Hepatocyte (in vitro differentiated cells): ENCODE measurements at regions not wholly inside any gene's neighbourhood (a gene's known extent, or its start where the extent isn't known, plus 50 kb on each side); places are given as distances from the start of the nearest gene placed in this dataset.

ENCODE experiments used
- DNase-seq: peaks from one replicate; pipeline ENCODE4 v3.0.0-alpha.2; 2016; ENCODE audit warnings: low spot score
- H2AFZ ChIP-seq: fragments of 200-600 bp; sonication (generic); 2 replicates; pipeline ENCODE4 v1.6.0; 2016; ENCODE audit warnings: antibody characterized with exemption, mild to moderate bottlenecking
- H3K27ac ChIP-seq: fragments of 200-600 bp; sonication (generic); 2 replicates; pipeline ENCODE4 v1.5.1; 2016; ENCODE audit warnings: mild to moderate bottlenecking
- H3K27me3 ChIP-seq: fragments of 200-600 bp; sonication (generic); 2 replicates; pipeline ENCODE4 v1.6.1; 2016
- H3K36me3 ChIP-seq: fragments of 200-600 bp; sonication (generic); replicated peaks from 2 replicates; pipeline ENCODE4 v1.5.1; 2016; ENCODE audit warnings: low read depth; ENCODE audit not compliant: insufficient read depth
- H3K4me1 ChIP-seq: fragments of 200-600 bp; sonication (generic); 2 replicates; pipeline ENCODE4 v1.5.1; 2016; ENCODE audit warnings: mild to moderate bottlenecking, moderate library complexity; ENCODE audit not compliant: insufficient read depth
- H3K4me2 ChIP-seq: fragments of 200-600 bp; sonication (generic); 2 replicates; pipeline ENCODE4 v1.6.0; 2016
- H3K4me3 ChIP-seq: fragments of 200-600 bp; sonication (generic); 2 replicates; pipeline ENCODE4 v1.5.1; 2016; ENCODE audit warnings: mild to moderate bottlenecking
- H3K79me2 ChIP-seq: fragments of 200-600 bp; sonication (generic); 2 replicates; pipeline ENCODE4 v1.6.0; 2017; ENCODE audit warnings: mild to moderate bottlenecking
- H3K9me2 ChIP-seq: fragments of 200-600 bp; sonication (generic); replicated peaks from 2 replicates; pipeline ENCODE4 v1.6.0; 2017; ENCODE audit warnings: mild to moderate bottlenecking; ENCODE audit not compliant: insufficient read depth
- H3K9me3 ChIP-seq: fragments of 200-600 bp; sonication (generic); 2 replicates; pipeline ENCODE4 v1.5.1; 2016; ENCODE audit warnings: low read depth, mild to moderate bottlenecking
- H4K20me1 ChIP-seq: fragments of 200-600 bp; sonication (generic); 2 replicates; pipeline ENCODE4 v1.6.0; 2016; ENCODE audit warnings: mild to moderate bottlenecking; ENCODE audit not compliant: insufficient read depth, poor library complexity, severe bottlenecking
- CTCF ChIP-seq: fragments of 200-600 bp; sonication (generic); IDR thresholded peaks from 2 replicates; pipeline ENCODE4 v1.5.1; 2016; ENCODE audit warnings: antibody characterized with exemption, mild to moderate bottlenecking; ENCODE audit not compliant: poor library complexity
- EZH2 ChIP-seq: fragments of 200-600 bp; sonication (generic); IDR thresholded peaks from 2 replicates; pipeline ENCODE4 v1.6.1; 2016; ENCODE audit warnings: antibody characterized with exemption, mild to moderate bottlenecking, borderline replicate concordance
- EZH2phosphoT487 ChIP-seq: fragments of 200-600 bp; sonication (generic); IDR thresholded peaks from one replicate; pipeline ENCODE4 v1.6.1; 2018; ENCODE audit warnings: antibody characterized with exemption, mild to moderate bottlenecking, low read depth, moderate library complexity; ENCODE audit not compliant: unreplicated experiment, severe bottlenecking
- WGBS: methylation state at CpG from one replicate; pipeline ENCODE4 v1.1.6; 2016; ENCODE audit warnings: low lambda C conversion rate; ENCODE audit errors: missing lambda C conversion rate; 5-methylcytosine and 5-hydroxymethylcytosine counted together

DNA sequence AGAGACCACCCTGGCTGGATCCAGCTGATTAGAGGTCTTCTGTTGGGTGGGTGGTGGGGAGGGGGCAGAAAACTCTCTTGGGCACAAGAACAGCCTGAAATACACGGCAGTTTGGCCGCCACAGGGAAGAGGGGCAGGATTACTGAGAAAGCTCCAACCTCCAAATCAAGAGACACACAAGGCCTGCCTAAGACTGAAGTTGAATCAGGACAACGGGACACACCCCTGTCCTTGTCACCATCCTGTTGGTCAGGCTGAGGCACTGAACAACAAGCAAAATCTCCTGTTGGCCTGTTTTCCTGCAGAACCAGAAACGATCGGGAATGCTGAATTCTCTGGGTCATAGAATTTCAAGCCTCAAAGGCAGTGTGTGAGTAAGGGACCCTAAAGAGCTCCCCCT, 247.8 kb downstream of the FAM43A start:
- H2AFZ ChIP-seq: no peak overlapping the region
- no peak overlapping the region for H3K27ac ChIP-seq
- no peak for DNase-seq
- 87% methylated on average over 5 of the region's 5 CpGs for WGBS
- no peaks in the 10 kb centered on the region for H4K20me1 ChIP-seq
- H3K9me3 ChIP-seq: no peaks in the 10 kb centered on the region
- no peak overlapping the region for H3K4me3 ChIP-seq
- no peaks in the 10 kb centered on the region for H3K27me3 ChIP-seq
- H3K79me2 ChIP-seq: no peaks in the 10 kb centered on the region
- TF ChIP-seq EZH2 (no peak), CTCF (no peak), EZH2phosphoT487 (no peak)
- no peaks in the 10 kb centered on the region for H3K9me2 ChIP-seq
- H3K4me1 ChIP-seq: peaks cover 7% of the 10 kb centered on the region
- no peak overlapping the region for H3K4me2 ChIP-seq
- H3K36me3 ChIP-seq: no peaks in the 10 kb centered on the region

- 62% methylated on average over 4 of the region's 4 CpGs for WGBS
- DNase-seq: no peak
- Histone ChIP-seq H3K4me1 (peaks cover 7% of the 10 kb centered on the region), H3K27me3 (no peaks in the 10 kb centered on the region), H2AFZ (no peak overlapping the region), H3K36me3 (no peaks in the 10 kb centered on the region), H3K9me3 (no peaks in the 10 kb centered on the region), H3K4me2 (no peak overlapping the region), H3K79me2 (no peaks in the 10 kb centered on the region), H3K9me2 (no peaks in the 10 kb centered on the region), H3K4me3 (no peak overlapping the region), H4K20me1 (no peaks in the 10 kb centered on the region), H3K27ac (no peak overlapping the region)
- TF ChIP-seq EZH2 (no peak), CTCF (no peak), EZH2phosphoT487 (no peak)
These were observed 249.4 kb downstream of the FAM43A start for GRCh38 chr3:194935061-194935460.

- H3K4me1 ChIP-seq: peaks cover 2% of the 10 kb centered on the region
- 84% methylated on average over 10 of the region's 10 CpGs for WGBS
- no peak for TF ChIP-seq EZH2
- no peak for TF ChIP-seq CTCF
- no peak for TF ChIP-seq EZH2phosphoT487
- H3K9me2 ChIP-seq: no peaks in the 10 kb centered on the region
- no peak overlapping the region for H2AFZ ChIP-seq
- no peaks in the 10 kb centered on the region for H3K9me3 ChIP-seq
- no peak overlapping the region for H3K4me2 ChIP-seq
- no peaks in the 10 kb centered on the region for H3K27me3 ChIP-seq
- no peak overlapping the region for H3K27ac ChIP-seq
- no peak for DNase-seq
- no peaks in the 10 kb centered on the region for H3K79me2 ChIP-seq
- no peaks in the 10 kb centered on the region for H3K36me3 ChIP-seq
- H3K4me3 ChIP-seq: no peak overlapping the region
- no peaks in the 10 kb centered on the region for H4K20me1 ChIP-seq
These were observed 250.2 kb downstream of the FAM43A start for GRCh38 chr3:194935632-194936470.
